ENCODE measurements at regions not wholly inside any gene's neighbourhood (a gene's known extent, or its start where the extent isn't known, plus 50 kb on each side); places are given as distances from the start of the nearest gene placed in this dataset.
"Not testable (repeated sequence)": the region's sequence is repeated elsewhere in the genome, so short reads cannot be mapped to it uniquely, and the experiment has no call there.

GRCh38 chr1:101588677-101589076, 351.9 kb downstream of the S1PR1 start:
- DNase-seq (ENCODE audit: extremely low spot score) = no peak
- ChIA-PET POLR2A (no interaction called here), CTCF (no interaction called here)
- TF ChIP-seq ARNT (IDR thresholded peaks at IDR 0.05) = no peak

- ChIA-PET CTCF (no interaction called here), POLR2A (no interaction called here)
- TF ChIP-seq FOXA1 (IDR thresholded peaks at IDR 0.05) (no peak), SUZ12 (IDR thresholded peaks at IDR 0.05) (no peak), FOXM1 (IDR thresholded peaks at IDR 0.05; ENCODE audit: borderline replicate concordance) (no peak), HDGF (IDR thresholded peaks at IDR 0.05; ENCODE audit: borderline replicate concordance) (no peak), ARNT (IDR thresholded peaks at IDR 0.05) (no peak), L3MBTL2 (conservative IDR thresholded peaks at IDR 0.05) (no peak), ZNF384 (IDR thresholded peaks at IDR 0.05) (no peak), FOXK2 (IDR thresholded peaks at IDR 0.05) (no peak), SP1 (IDR thresholded peaks at IDR 0.05) (no peak), TARDBP (IDR thresholded peaks at IDR 0.05) (no peak), PKNOX1 (IDR thresholded peaks at IDR 0.05) (no peak), LEF1 (IDR thresholded peaks at IDR 0.05; ENCODE audit: borderline replicate concordance) (no peak), BHLHE40 (IDR thresholded peaks at IDR 0.05; ENCODE audit: borderline replicate concordance) (no peak), NFRKB (IDR thresholded peaks at IDR 0.05) (no peak), CTBP1 (IDR thresholded peaks at IDR 0.05; ENCODE audit: borderline replicate concordance) (no peak), ELF4 (IDR thresholded peaks at IDR 0.05) (no peak)
- DNase-seq (ENCODE audit: extremely low spot score) = no peak
Observed at GRCh38 chr1:101592845-101593244, 356.0 kb downstream of the S1PR1 start.

- POLR2A ChIA-PET = no interaction called here
- CTCF ChIA-PET = interaction anchor here (0.7 kb wide), 1 partner anchor 11 kb away, joined by 3 read pairs; no protein-coding TSS in a partner anchor
- TF ChIP-seq SP1 (IDR thresholded peaks at IDR 0.05) (no peak), NFRKB (IDR thresholded peaks at IDR 0.05) (no peak), FOXK2 (IDR thresholded peaks at IDR 0.05) (no peak), BHLHE40 (IDR thresholded peaks at IDR 0.05; ENCODE audit: borderline replicate concordance) (no peak), FOXA1 (IDR thresholded peaks at IDR 0.05) (no peak)
Observed at GRCh38 chr1:101595881-101596374, 359.1 kb downstream of the S1PR1 start.

GRCh38 chr1:101600615-101601014, 363.8 kb downstream of the S1PR1 start:
- POLR2A ChIA-PET; DNase-seq (ENCODE audit: extremely low spot score): not testable (repeated sequence)
- CTCF ChIA-PET = interaction anchor here (0.6 kb wide), 1 partner anchor 517 kb away, joined by 4 read pairs; no protein-coding TSS in a partner anchor

More at GRCh38 chr1:101595881-101596374, 359.1 kb downstream of the S1PR1 start:
- no peak for DNase-seq (ENCODE audit: extremely low spot score)

GRCh38 chr1:101603726-101604125, 366.9 kb downstream of the S1PR1 start:
- POLR2A ChIA-PET = no interaction called here
- CTCF ChIA-PET = no interaction called here
- TF ChIP-seq L3MBTL2 (conservative IDR thresholded peaks at IDR 0.05) (no peak), HDGF (IDR thresholded peaks at IDR 0.05; ENCODE audit: borderline replicate concordance) (no peak), NFRKB (IDR thresholded peaks at IDR 0.05) (no peak), ELF4 (IDR thresholded peaks at IDR 0.05) (no peak), LEF1 (IDR thresholded peaks at IDR 0.05; ENCODE audit: borderline replicate concordance) (no peak), PKNOX1 (IDR thresholded peaks at IDR 0.05) (no peak), FOXA1 (IDR thresholded peaks at IDR 0.05) (no peak), TARDBP (IDR thresholded peaks at IDR 0.05) (no peak), FOXK2 (IDR thresholded peaks at IDR 0.05) (no peak), ARNT (IDR thresholded peaks at IDR 0.05) (no peak), SUZ12 (IDR thresholded peaks at IDR 0.05) (no peak), SP1 (IDR thresholded peaks at IDR 0.05) (no peak), CTBP1 (IDR thresholded peaks at IDR 0.05; ENCODE audit: borderline replicate concordance) (no peak), BHLHE40 (IDR thresholded peaks at IDR 0.05; ENCODE audit: borderline replicate concordance) (no peak), ZNF384 (IDR thresholded peaks at IDR 0.05) (no peak), FOXM1 (IDR thresholded peaks at IDR 0.05; ENCODE audit: borderline replicate concordance) (no peak)
- DNase-seq (ENCODE audit: extremely low spot score) = no peak

GRCh38 chr1:101605878-101606277, 369.1 kb downstream of the S1PR1 start:
- no peak for TF ChIP-seq ELF4 (IDR thresholded peaks at IDR 0.05)
- TF ChIP-seq ARNT (IDR thresholded peaks at IDR 0.05) = no peak
- TF ChIP-seq ZNF384 (IDR thresholded peaks at IDR 0.05) = no peak
- no peak for TF ChIP-seq CTBP1 (IDR thresholded peaks at IDR 0.05; ENCODE audit: borderline replicate concordance)
- no peak for TF ChIP-seq BHLHE40 (IDR thresholded peaks at IDR 0.05; ENCODE audit: borderline replicate concordance)
- TF ChIP-seq NFRKB (IDR thresholded peaks at IDR 0.05) = no peak
- no peak for TF ChIP-seq HDGF (IDR thresholded peaks at IDR 0.05; ENCODE audit: borderline replicate concordance)
- no peak for TF ChIP-seq SP1 (IDR thresholded peaks at IDR 0.05)
- TF ChIP-seq LEF1 (IDR thresholded peaks at IDR 0.05; ENCODE audit: borderline replicate concordance) = no peak
- no peak for TF ChIP-seq FOXM1 (IDR thresholded peaks at IDR 0.05; ENCODE audit: borderline replicate concordance)
- TF ChIP-seq L3MBTL2 (conservative IDR thresholded peaks at IDR 0.05) = no peak
- TF ChIP-seq TARDBP (IDR thresholded peaks at IDR 0.05) = no peak
- TF ChIP-seq FOXA1 (IDR thresholded peaks at IDR 0.05) = no peak
- TF ChIP-seq PKNOX1 (IDR thresholded peaks at IDR 0.05) = no peak
- TF ChIP-seq SUZ12 (IDR thresholded peaks at IDR 0.05) = no peak
- TF ChIP-seq FOXK2 (IDR thresholded peaks at IDR 0.05) = no peak
- CTCF ChIA-PET = no interaction called here
- POLR2A ChIA-PET = no interaction called here
- no peak for DNase-seq (ENCODE audit: extremely low spot score)

GRCh38 chr1:101613546-101613945, 376.7 kb downstream of the S1PR1 start:
- CTCF ChIA-PET = no interaction called here
- TF ChIP-seq ARNT (IDR thresholded peaks at IDR 0.05) = no peak
- no peak for TF ChIP-seq FOXK2 (IDR thresholded peaks at IDR 0.05)
- no peak for TF ChIP-seq BHLHE40 (IDR thresholded peaks at IDR 0.05; ENCODE audit: borderline replicate concordance)
- TF ChIP-seq L3MBTL2 (conservative IDR thresholded peaks at IDR 0.05) = no peak
- TF ChIP-seq FOXM1 (IDR thresholded peaks at IDR 0.05; ENCODE audit: borderline replicate concordance) = no peak
- no peak for TF ChIP-seq ZNF384 (IDR thresholded peaks at IDR 0.05)
- TF ChIP-seq HDGF (IDR thresholded peaks at IDR 0.05; ENCODE audit: borderline replicate concordance) = no peak
- TF ChIP-seq LEF1 (IDR thresholded peaks at IDR 0.05; ENCODE audit: borderline replicate concordance) = no peak
- TF ChIP-seq PKNOX1 (IDR thresholded peaks at IDR 0.05) = no peak
- no peak for TF ChIP-seq CTBP1 (IDR thresholded peaks at IDR 0.05; ENCODE audit: borderline replicate concordance)
- no peak for TF ChIP-seq FOXA1 (IDR thresholded peaks at IDR 0.05)
- no peak for TF ChIP-seq SP1 (IDR thresholded peaks at IDR 0.05)
- TF ChIP-seq TARDBP (IDR thresholded peaks at IDR 0.05) = no peak
- POLR2A ChIA-PET = no interaction called here
- no peak for DNase-seq (ENCODE audit: extremely low spot score)
